GM21423 (cell line): ENCODE measurements at regions not wholly inside any gene's neighbourhood (a gene's known extent, or its start where the extent isn't known, plus 50 kb on each side); places are given as distances from the start of the nearest gene placed in this dataset.

Source experiments
- ATAC-seq: cut with Tn5 transposase; IDR thresholded peaks from one replicate; pipeline ENCODE4 v1.9.1; 2021; ENCODE audit warnings: mild to moderate bottlenecking, moderate library complexity; ENCODE audit not compliant: unreplicated experiment

- ATAC-seq: no peak
These were observed 121.3 kb downstream of the SEC16B start for GRCh38 chr1:177848577-177848976.

- no peak for ATAC-seq
These were observed 122.0 kb downstream of the SEC16B start for GRCh38 chr1:177847843-177848242.

- ATAC-seq: no peak
These were observed 130.9 kb downstream of the SEC16B start for GRCh38 chr1:177838907-177839485.

GRCh38 chr1:177833631-177834030 lies 136.2 kb downstream of the SEC16B start:
- ATAC-seq: no peak

GRCh38 chr1:177830531-177831135 lies 139.2 kb downstream of the SEC16B start:
- no peak for ATAC-seq

GRCh38 chr1:177825276-177825901 lies 144.5 kb downstream of the SEC16B start:
- ATAC-seq: no peak

- no peak for ATAC-seq
These were observed 145.3 kb downstream of the SEC16B start for GRCh38 chr1:177824508-177824982.

GRCh38 chr1:177820213-177820612 lies 149.6 kb downstream of the SEC16B start:
- ATAC-seq: no peak

- peak; percentile 82 for ATAC-seq
These were observed 151.7 kb downstream of the SEC16B start for GRCh38 chr1:177817937-177818875.

- ATAC-seq: no peak
These were observed 157.2 kb downstream of the SEC16B start for GRCh38 chr1:177812650-177813049.

GRCh38 chr1:177812144-177812543 lies 157.7 kb downstream of the SEC16B start:
- no peak for ATAC-seq

- no peak for ATAC-seq
These were observed 158.4 kb downstream of the SEC16B start for GRCh38 chr1:177811429-177811828.

GRCh38 chr1:177809819-177810218 lies 160.0 kb downstream of the SEC16B start:
- ATAC-seq: no peak

- no peak for ATAC-seq
These were observed 167.6 kb downstream of the SEC16B start for GRCh38 chr1:177802304-177802703.

- no peak for ATAC-seq
These were observed 168.1 kb downstream of the SEC16B start for GRCh38 chr1:177801790-177802189.

GRCh38 chr1:177800400-177801088 lies 169.3 kb downstream of the SEC16B start:
- ATAC-seq: no peak

- no peak for ATAC-seq
These were observed 170.1 kb downstream of the SEC16B start for GRCh38 chr1:177799746-177800145.

- no peak for ATAC-seq
These were observed 171.2 kb downstream of the SEC16B start for GRCh38 chr1:177798614-177799013.

- ATAC-seq: no peak
These were observed 173.3 kb downstream of the SEC16B start for GRCh38 chr1:177796561-177796960.

GRCh38 chr1:177794376-177794991 lies 175.4 kb downstream of the SEC16B start:
- ATAC-seq: no peak
